ENCODE measurements at regions not wholly inside any gene's neighbourhood (a gene's known extent, or its start where the extent isn't known, plus 50 kb on each side); places are given as distances from the start of the nearest gene placed in this dataset.

GRCh38 chr1:34590211-34590623, 164.6 kb upstream of the GJB5 start:
- TF ChIP-seq EP300 (IDR thresholded peaks at IDR 0.05) (no peak), POLR2A (IDR thresholded peaks at IDR 0.05) (no peak), CTCF (IDR thresholded peaks at IDR 0.05) (no peak)

GRCh38 chr1:34591751-34592629, 162.9 kb upstream of the GJB5 start:
- H3K4me3 ChIP-seq: no peak overlapping the region
- no peaks in the 10 kb centered on the region for H3K9me3 ChIP-seq
- TF ChIP-seq EP300 (IDR thresholded peaks at IDR 0.05) (no peak), CTCF (IDR thresholded peaks at IDR 0.05) (no peak), POLR2A (IDR thresholded peaks at IDR 0.05) (no peak)
- H3K27ac ChIP-seq: no peak overlapping the region
- H3K4me1 ChIP-seq: no peaks in the 10 kb centered on the region
- 73 to 81% methylated on average over 4 of the region's 4 CpGs for WGBS, 2 donors
- no peaks in the 10 kb centered on the region for H3K27me3 ChIP-seq
- DNase-seq (ENCODE audit: low spot score in 2 of 2): no peak
- H3K36me3 ChIP-seq: no peaks in the 10 kb centered on the region

More at GRCh38 chr1:34590211-34590623, 164.6 kb upstream of the GJB5 start:
- Histone ChIP-seq H3K27ac (no peak overlapping the region), H3K4me1 (no peaks in the 10 kb centered on the region), H3K4me3 (no peak overlapping the region), H3K9me3 (no peaks in the 10 kb centered on the region), H3K27me3 (no peaks in the 10 kb centered on the region), H3K36me3 (no peaks in the 10 kb centered on the region)
- 39 to 46% methylated on average over 4 of the region's 4 CpGs for WGBS, 2 donors
- no peak for DNase-seq (ENCODE audit: low spot score in 2 of 2)

GRCh38 chr1:34597877-34598514, 156.9 kb upstream of the GJB5 start:
- DNase-seq (ENCODE audit: low spot score in 2 of 2): peak; percentile 21 to 51
- H3K27me3 ChIP-seq: no peaks in the 10 kb centered on the region
- no peaks in the 10 kb centered on the region for H3K9me3 ChIP-seq
- 20 to 23% methylated on average over 5 of the region's 5 CpGs for WGBS, 2 donors
- no peaks in the 10 kb centered on the region for H3K36me3 ChIP-seq
- H3K4me3 ChIP-seq: no peak overlapping the region
- no peak for TF ChIP-seq POLR2A (IDR thresholded peaks at IDR 0.05)
- TF ChIP-seq EP300 (IDR thresholded peaks at IDR 0.05): no peak
- peak; percentile 28 to 37 (median 32) for TF ChIP-seq CTCF (IDR thresholded peaks at IDR 0.05)
- H3K4me1 ChIP-seq: no peaks in the 10 kb centered on the region
- H3K27ac ChIP-seq: no peak overlapping the region

GRCh38 chr1:34602907-34603306, 151.9 kb upstream of the GJB5 start:
- 55 to 59% methylated on average over 6 of the region's 6 CpGs for WGBS, 2 donors
- no peaks in the 10 kb centered on the region for H3K27me3 ChIP-seq
- no peak for TF ChIP-seq CTCF (IDR thresholded peaks at IDR 0.05)

DNA sequence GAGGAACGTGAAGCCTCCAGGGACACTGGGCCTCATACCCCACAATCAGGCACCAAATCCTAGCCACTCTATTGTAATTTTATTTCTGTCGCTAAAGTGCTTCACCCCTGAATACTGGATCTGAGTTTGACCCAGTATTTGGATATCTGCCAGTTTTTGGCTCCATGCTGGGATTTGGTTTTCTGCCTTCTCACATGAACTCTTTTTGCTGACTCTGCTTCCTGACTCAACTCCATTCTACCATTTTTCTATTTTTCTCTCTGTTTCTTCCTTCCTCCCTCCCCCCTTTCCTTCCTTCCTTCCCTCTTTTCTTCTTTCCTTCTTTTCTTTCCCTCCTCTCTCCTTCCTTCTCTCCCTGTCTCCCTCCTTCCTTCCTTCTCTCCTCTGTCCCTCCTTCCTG, 151.3 kb upstream of the GJB5 start:
- Histone ChIP-seq H3K9me3 (no peaks in the 10 kb centered on the region), H3K4me3 (no peak overlapping the region), H3K27ac (no peak overlapping the region), H3K36me3 (no peaks in the 10 kb centered on the region), H3K4me1 (no peaks in the 10 kb centered on the region), H3K27me3 (no peaks in the 10 kb centered on the region)
- TF ChIP-seq EP300 (IDR thresholded peaks at IDR 0.05) (no peak), CTCF (IDR thresholded peaks at IDR 0.05) (no peak), POLR2A (IDR thresholded peaks at IDR 0.05) (no peak)
- 34% methylated on average over 2 of the region's 2 CpGs for WGBS, 2 donors
- DNase-seq (ENCODE audit: low spot score in 2 of 2): no peak

More at GRCh38 chr1:34602907-34603306, 151.9 kb upstream of the GJB5 start:
- no peak overlapping the region for H3K4me3 ChIP-seq
- DNase-seq (ENCODE audit: low spot score in 2 of 2): no peak
- H3K4me1 ChIP-seq: no peaks in the 10 kb centered on the region
- no peak overlapping the region for H3K27ac ChIP-seq
- H3K9me3 ChIP-seq: no peaks in the 10 kb centered on the region
- H3K36me3 ChIP-seq: no peaks in the 10 kb centered on the region
